NB4 (cell line): ENCODE measurements at regions not wholly inside any gene's neighbourhood (a gene's known extent, or its start where the extent isn't known, plus 50 kb on each side); places are given as distances from the start of the nearest gene placed in this dataset.

ENCODE experiments used
- DNase-seq: peaks from one replicate; pipeline ENCODE4 v3.0.0; 2010; ENCODE audit warnings: low read depth
- H3K4me3 ChIP-seq: one replicate; pipeline ENCODE4 v1.5.1; 2011; ENCODE audit warnings: mild to moderate bottlenecking, low read depth, low read length, moderate library complexity
- MYC ChIP-seq: IDR thresholded peaks from 2 replicates; pipeline ENCODE4 v1.6.1; 2011; ENCODE audit warnings: low read depth, low read length
- POLR2A ChIP-seq: IDR thresholded peaks from 2 replicates; pipeline ENCODE4 v1.6.1; 2011; ENCODE audit warnings: mild to moderate bottlenecking; ENCODE audit not compliant: insufficient read length; ENCODE audit errors: extremely low read depth
- TF ChIP-seq, protein P1 (sequence below): IDR thresholded peaks from one replicate; pipeline ENCODE4 v1.5.1; 2012; ENCODE audit warnings: low read depth, low read length
- TF ChIP-seq, protein P2 (sequence below): IDR thresholded peaks from 2 replicates; pipeline ENCODE4 v1.6.1; 2011; ENCODE audit warnings: low read depth, low read length

DNA sequence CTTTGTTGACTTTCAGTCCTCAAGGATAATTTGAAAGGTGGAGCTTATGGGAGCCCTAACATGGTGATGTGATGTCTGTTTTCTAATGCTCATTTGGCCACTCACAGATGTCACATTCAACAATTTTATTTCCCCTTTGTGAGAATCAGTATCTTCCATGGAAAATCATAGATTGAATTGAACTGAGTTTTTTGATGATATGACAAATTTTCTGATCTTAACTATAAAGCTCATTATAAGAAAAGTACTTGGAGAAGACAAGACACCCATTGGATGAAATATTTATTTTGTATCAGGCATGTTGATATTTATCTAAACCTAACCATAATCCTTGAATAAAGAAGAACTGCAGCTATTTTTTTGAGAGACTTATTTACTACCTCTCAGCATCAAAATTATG, 824.6 kb upstream of the GOT2 start:
- no peak for DNase-seq
- no peak overlapping the region for H3K4me3 ChIP-seq
- TF ChIP-seq POLR2A: no peak
- TF ChIP-seq, protein P1, sequence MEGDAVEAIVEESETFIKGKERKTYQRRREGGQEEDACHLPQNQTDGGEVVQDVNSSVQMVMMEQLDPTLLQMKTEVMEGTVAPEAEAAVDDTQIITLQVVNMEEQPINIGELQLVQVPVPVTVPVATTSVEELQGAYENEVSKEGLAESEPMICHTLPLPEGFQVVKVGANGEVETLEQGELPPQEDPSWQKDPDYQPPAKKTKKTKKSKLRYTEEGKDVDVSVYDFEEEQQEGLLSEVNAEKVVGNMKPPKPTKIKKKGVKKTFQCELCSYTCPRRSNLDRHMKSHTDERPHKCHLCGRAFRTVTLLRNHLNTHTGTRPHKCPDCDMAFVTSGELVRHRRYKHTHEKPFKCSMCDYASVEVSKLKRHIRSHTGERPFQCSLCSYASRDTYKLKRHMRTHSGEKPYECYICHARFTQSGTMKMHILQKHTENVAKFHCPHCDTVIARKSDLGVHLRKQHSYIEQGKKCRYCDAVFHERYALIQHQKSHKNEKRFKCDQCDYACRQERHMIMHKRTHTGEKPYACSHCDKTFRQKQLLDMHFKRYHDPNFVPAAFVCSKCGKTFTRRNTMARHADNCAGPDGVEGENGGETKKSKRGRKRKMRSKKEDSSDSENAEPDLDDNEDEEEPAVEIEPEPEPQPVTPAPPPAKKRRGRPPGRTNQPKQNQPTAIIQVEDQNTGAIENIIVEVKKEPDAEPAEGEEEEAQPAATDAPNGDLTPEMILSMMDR: no peak
- TF ChIP-seq, protein P2, sequence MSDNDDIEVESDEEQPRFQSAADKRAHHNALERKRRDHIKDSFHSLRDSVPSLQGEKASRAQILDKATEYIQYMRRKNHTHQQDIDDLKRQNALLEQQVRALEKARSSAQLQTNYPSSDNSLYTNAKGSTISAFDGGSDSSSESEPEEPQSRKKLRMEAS: no peak
- no peak for TF ChIP-seq MYC

DNA sequence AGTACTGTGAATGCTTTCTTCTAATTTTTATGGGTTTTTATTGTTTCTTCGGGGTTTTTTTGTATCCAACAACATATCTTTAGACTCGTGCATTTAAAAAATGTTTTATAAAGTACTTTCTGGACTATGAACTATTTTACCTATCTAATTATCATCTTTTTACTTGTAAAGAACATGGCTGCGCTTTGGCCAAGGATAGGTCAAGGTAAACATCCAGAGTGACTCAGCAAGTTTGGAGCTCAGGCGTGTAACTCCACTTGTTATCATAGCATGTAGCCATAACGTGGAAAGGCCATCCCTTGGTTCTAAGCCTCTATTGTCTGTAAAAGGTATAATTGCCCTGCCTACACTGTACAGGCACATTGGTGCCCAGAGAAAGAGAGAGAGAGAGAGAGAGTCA, 818.0 kb upstream of the GOT2 start:
- no peak overlapping the region for H3K4me3 ChIP-seq
- TF ChIP-seq POLR2A (no peak), MYC (no peak)
- TF ChIP-seq, protein P1: no peak
- TF ChIP-seq, protein P2: no peak
- DNase-seq: no peak

DNA sequence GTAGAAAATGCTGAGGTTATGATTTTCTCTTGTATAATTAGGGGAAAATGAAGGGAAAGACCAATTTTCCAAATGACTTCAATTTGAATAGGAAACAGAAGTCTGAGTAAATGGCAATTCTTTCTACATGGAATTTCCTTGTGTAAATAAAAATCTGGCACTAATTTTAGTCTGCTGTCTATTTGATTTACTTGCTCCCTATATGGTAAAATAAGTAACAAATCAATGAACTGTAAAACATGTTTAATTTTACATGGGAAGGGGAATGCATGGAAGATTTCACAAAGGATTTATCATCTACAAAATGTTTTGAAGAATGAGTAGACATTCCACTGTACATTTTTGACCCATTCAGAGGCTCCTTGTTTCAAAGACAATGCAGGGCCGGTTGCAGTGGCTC, 811.6 kb upstream of the GOT2 start:
- H3K4me3 ChIP-seq: no peak overlapping the region
- TF ChIP-seq MYC (no peak), POLR2A (no peak)
- TF ChIP-seq, protein P2: no peak
- TF ChIP-seq, protein P1: no peak
- DNase-seq: no peak

DNA sequence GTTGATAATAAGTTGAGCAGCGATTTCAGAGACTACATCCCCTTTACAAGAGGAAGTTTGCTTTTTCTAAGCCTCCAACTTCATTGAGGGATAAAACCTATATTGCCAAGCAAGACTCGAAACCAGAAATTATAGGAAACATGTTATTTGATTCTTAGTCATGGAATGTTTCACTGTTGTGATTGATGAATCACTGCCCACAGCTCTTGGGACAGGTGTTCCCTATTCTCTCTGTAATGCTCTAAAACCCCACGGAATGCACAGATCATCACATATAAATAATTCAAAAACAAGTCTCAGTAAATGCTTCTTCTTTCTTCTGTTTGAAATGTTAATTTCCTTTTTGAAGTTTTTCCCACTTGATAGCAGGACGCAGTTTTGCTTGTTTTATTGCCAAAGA, 809.5 kb upstream of the GOT2 start:
- no peak overlapping the region for H3K4me3 ChIP-seq
- no peak for TF ChIP-seq MYC
- TF ChIP-seq, protein P1: no peak
- no peak for TF ChIP-seq POLR2A
- TF ChIP-seq, protein P2: no peak
- no peak for DNase-seq

DNA sequence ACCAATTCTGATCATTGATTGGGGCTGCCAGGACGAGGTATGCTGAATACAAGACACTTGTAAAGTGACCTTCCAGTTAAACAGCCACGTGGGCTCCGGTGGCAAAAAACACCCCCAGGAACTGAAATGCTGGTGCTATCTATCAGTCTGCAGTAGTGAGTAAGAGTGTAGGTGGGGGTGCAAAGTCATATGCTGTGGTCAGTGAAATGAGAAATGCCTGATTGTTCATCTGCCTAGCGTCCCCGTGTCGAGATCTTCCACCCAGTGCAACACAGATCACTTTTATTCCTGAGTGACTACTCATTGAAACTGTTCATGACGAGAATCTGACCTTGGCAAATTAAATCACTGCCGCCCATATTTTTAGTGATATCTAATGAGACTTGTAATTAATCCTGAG, 806.5 kb upstream of the GOT2 start:
- DNase-seq: no peak
- H3K4me3 ChIP-seq: no peak overlapping the region
- TF ChIP-seq, protein P1: no peak
- no peak for TF ChIP-seq MYC
- no peak for TF ChIP-seq POLR2A
- TF ChIP-seq, protein P2: no peak

DNA sequence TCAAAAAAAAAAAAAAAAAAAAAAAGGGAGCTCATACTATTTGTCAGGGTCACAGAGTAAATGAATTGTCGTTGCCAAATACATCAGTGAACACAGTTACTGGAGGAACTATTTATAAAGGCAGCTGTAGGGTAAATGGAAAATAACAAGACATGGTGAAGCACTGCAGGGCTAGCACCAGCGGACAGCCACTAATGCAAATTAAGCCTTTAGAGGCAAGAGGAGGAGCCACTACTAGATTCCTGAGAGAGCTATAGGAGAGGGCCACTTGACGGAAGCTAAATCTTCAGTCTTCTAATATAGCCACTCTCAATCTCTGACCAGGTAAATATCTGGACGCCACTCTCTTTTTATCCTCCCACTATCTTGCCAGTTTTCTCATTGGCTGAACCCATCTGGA, 801.2 kb upstream of the GOT2 start:
- TF ChIP-seq, protein P2: no peak
- TF ChIP-seq MYC (no peak), POLR2A (no peak)
- TF ChIP-seq, protein P1: no peak
- no peak for DNase-seq
- H3K4me3 ChIP-seq: no peak overlapping the region
